CD4-positive, alpha-beta memory T cell (primary cell): ENCODE measurements at regions not wholly inside any gene's neighbourhood (a gene's known extent, or its start where the extent isn't known, plus 50 kb on each side); places are given as distances from the start of the nearest gene placed in this dataset.

ENCODE experiments used
- CTCF ChIA-PET: fragments of 350-600 bp; sonication (Branson Sonifier 250); formaldehyde crosslinking; loops from one replicate; lab custom pipeline; 2021; ENCODE audit warnings: inconsistent platforms; ENCODE audit not compliant: partially characterized antibody; lab: Charles Lee
- POLR2A ChIA-PET: fragments of 350-600 bp; sonication (Branson Sonifier 250); formaldehyde crosslinking; loops from one replicate; lab custom pipeline; 2021; ENCODE audit not compliant: partially characterized antibody; lab: Charles Lee
- DNase-seq, 5 donors: peaks; one replicate each; pipeline versions ENCODE4 v3.0.0 to v3.0.0-alpha.2; 2020 to 2022; ENCODE audit warnings: mixed read lengths in 1 of 5
- H3K27ac ChIP-seq: one replicate; pipeline ENCODE4 v1.7.0; 2013; ENCODE audit warnings: low read depth, low read length
- H3K27me3 ChIP-seq: 2 replicates; pipeline ENCODE4 v1.7.0; 2013; ENCODE audit warnings: mild to moderate bottlenecking, low read length, moderate library complexity; ENCODE audit not compliant: insufficient read depth
- H3K36me3 ChIP-seq: 2 replicates; pipeline ENCODE4 v1.7.0; 2013; ENCODE audit warnings: mild to moderate bottlenecking, low read length, moderate library complexity; ENCODE audit not compliant: insufficient read depth
- H3K4me1 ChIP-seq: 2 replicates; pipeline ENCODE4 v1.7.0; 2013; ENCODE audit warnings: mild to moderate bottlenecking, low read length, moderate library complexity; ENCODE audit not compliant: insufficient read depth
- H3K4me3 ChIP-seq, 2 donors: one replicate each; pipeline ENCODE4 v1.7.0; 2013; ENCODE audit warnings: low read length in 2 of 2, mild to moderate bottlenecking in 1 of 2
- H3K9me3 ChIP-seq, 2 donors: one replicate each; pipeline ENCODE4 v1.7.0; 2013; ENCODE audit warnings: low read length in 2 of 2, control low read depth in 1 of 2; ENCODE audit not compliant: control insufficient read depth in 1 of 2
- H3K27ac Mint-ChIP-seq, 7 donors: one replicate each; pipeline ENCODE4 v1.8.0; 2020 to 2021; ENCODE audit warnings: mixed read lengths in 7 of 7, mild to moderate bottlenecking in 6 of 7, inconsistent platforms in 3 of 7, moderate library complexity in 3 of 7
- H3K27me3 Mint-ChIP-seq, 2 donors: one replicate each; pipeline ENCODE4 v1.8.0; 2020 to 2021; ENCODE audit warnings: mixed read lengths in 2 of 2
- H3K36me3 Mint-ChIP-seq, 2 donors: one replicate each; pipeline ENCODE4 v1.8.0; 2020 to 2021; ENCODE audit warnings: mixed read lengths in 2 of 2, inconsistent platforms in 1 of 2, mild to moderate bottlenecking in 1 of 2
- H3K4me1 Mint-ChIP-seq, 4 donors: one replicate each; pipeline ENCODE4 v1.8.0; 2020 to 2021; ENCODE audit warnings: mixed read lengths in 4 of 4, mild to moderate bottlenecking in 1 of 4
- H3K4me3 Mint-ChIP-seq, 8 donors: one replicate each; pipeline ENCODE4 v1.8.0; 2020 to 2021; ENCODE audit warnings: mixed read lengths in 8 of 8, mild to moderate bottlenecking in 7 of 8, moderate library complexity in 6 of 8, inconsistent platforms in 3 of 8
- H3K9me3 Mint-ChIP-seq, 8 donors: one replicate each; pipeline ENCODE4 v1.8.0; 2020 to 2021; ENCODE audit warnings: mixed read lengths in 8 of 8, mild to moderate bottlenecking in 5 of 8, inconsistent platforms in 3 of 8, moderate library complexity in 1 of 8
- intact Hi-C: fragments of 100-400 bp; cut with micrococcal nuclease; formaldehyde crosslinking; loops from one replicate; pipeline ENCODE4 v1.15.1; 2023

DNA sequence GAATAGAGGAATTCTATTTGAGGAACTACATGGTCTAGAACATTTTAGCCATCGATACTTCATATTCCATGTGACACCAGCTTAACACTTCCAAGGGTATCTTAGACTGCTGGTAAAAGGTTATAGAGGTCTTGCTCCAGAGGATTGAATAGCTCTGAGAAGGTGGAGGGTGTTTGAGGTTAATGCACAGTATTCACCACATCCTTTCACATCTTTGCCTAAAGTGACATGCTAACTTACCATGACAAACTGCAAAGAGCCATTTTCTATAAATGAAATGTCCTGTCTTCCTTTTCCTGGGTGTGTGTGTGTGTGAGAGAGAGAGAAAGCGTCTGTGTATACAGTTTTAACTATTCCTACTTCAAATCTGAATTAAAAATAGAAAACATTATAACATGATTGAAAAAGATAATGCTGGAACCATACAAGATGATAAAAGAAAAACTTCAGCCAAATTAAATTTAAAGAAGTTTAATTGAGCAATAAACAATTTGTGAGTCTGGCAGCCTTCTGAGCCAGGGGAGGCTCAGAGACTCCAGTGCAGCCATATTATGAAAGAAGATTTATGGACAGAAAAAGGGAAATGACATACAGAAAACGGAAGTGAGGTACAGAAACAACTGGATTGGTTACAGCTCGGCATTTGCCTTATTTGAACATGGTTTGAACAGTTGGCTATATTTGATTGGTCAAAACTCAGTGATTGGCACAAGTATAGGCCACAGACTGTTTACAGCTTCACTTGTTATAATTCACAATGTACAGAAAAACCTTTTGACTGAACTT, 320.9 kb upstream of the CCDC179 start:
- Histone ChIP-seq H3K36me3 (no peaks in the 10 kb centered on the region), H3K4me1 (no peaks in the 10 kb centered on the region), H3K27me3 (no peaks in the 10 kb centered on the region), H3K4me3 (no peak overlapping the region), H3K9me3 (no peaks in the 10 kb centered on the region), H3K27ac (no peak overlapping the region)
- H3K4me1 Mint-ChIP-seq: no peaks in the 10 kb centered on the region
- peaks cover 3 to 9% (median 4%) of the 10 kb centered on the region in 8 donors for H3K9me3 Mint-ChIP-seq
- DNase-seq: no peak
- no peak overlapping the region for H3K4me3 Mint-ChIP-seq
- no peaks in the 10 kb centered on the region for H3K27me3 Mint-ChIP-seq
- ChIA-PET POLR2A (no interaction called here), CTCF (no interaction called here)
- intact Hi-C loops: no loop called here
- no peak overlapping the region for H3K27ac Mint-ChIP-seq
- H3K36me3 Mint-ChIP-seq: peaks cover 0 to 1% of the 10 kb centered on the region in 2 donors

DNA sequence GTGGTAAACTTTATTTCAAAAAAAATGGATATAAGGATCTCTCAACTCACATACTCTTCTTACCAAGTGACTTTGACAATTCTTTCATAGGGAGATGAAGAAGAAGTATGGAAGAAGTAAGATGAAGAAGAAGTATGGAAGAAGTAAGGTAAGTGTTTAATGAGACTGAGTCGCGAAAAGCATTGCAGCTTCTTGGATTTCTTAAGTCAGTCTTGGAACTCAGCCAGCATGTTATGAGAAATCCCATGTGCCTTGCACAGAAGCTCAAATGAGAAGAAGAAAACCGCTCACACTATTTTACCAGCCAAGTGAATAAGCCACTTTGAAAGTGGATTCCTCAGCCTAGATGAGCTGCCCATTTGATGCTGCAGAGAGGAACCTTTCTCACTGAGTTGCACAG, 332.0 kb upstream of the CCDC179 start:
- no peaks in the 10 kb centered on the region for H3K27me3 Mint-ChIP-seq
- CTCF ChIA-PET: no interaction called here

DNA sequence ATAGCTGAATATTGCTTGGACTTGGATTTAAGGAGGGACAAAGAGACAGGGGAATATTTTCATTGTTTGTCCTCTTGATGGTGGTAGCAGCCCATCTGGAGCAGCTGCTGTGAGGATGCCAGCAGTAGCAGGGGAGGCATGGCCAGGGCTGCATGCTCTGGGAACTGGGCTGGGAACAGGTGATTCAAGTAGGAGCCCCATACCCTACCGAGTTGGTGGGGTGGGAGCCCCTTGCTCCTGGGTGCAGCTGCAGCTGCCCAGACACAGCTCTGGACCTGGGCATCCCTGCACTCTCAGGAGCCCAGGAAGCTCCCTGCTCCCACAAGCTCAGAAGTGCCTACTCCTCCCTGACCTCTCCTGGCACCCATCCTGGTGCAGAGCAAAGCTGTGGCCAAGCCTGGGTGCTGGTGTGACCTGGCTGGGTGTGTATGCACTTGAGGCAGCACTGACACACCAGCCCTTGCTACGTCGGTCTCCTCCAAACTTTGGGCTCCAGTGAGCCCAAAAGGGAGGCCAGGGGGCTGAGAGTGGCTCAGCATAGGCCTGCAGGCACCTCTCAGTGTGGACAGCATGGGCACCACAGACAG, 341.8 kb upstream of the CCDC179 start:
- no peaks in the 10 kb centered on the region for H3K27me3 ChIP-seq
- H3K4me3 ChIP-seq: no peak overlapping the region
- no peak overlapping the region for H3K4me3 Mint-ChIP-seq
- H3K4me1 ChIP-seq: no peaks in the 10 kb centered on the region
- intact Hi-C loops: no loop called here
- peaks cover 0 to 2% of the 10 kb centered on the region in 2 donors for H3K36me3 Mint-ChIP-seq
- no peak overlapping the region for H3K27ac Mint-ChIP-seq
- H3K36me3 ChIP-seq: no peaks in the 10 kb centered on the region
- no peaks in the 10 kb centered on the region for H3K27me3 Mint-ChIP-seq
- ChIA-PET POLR2A (no interaction called here), CTCF (no interaction called here)
- H3K9me3 Mint-ChIP-seq: peaks cover 0 to 22% (median 12%) of the 10 kb centered on the region in 8 donors
- peak in 1 of 5 donors; percentile 24 for DNase-seq
- peaks cover 0 to 3% of the 10 kb centered on the region in 2 donors for H3K9me3 ChIP-seq
- H3K4me1 Mint-ChIP-seq: no peaks in the 10 kb centered on the region
- no peak overlapping the region for H3K27ac ChIP-seq

More for the DNA sequence above, 332.0 kb upstream of the CCDC179 start:
- no peak for DNase-seq
- Histone ChIP-seq H3K9me3 (no peaks in the 10 kb centered on the region), H3K27me3 (no peaks in the 10 kb centered on the region), H3K36me3 (no peaks in the 10 kb centered on the region), H3K27ac (no peak overlapping the region), H3K4me3 (no peak overlapping the region), H3K4me1 (no peaks in the 10 kb centered on the region)
- Mint-ChIP-seq H3K36me3 (no peaks in the 10 kb centered on the region), H3K4me3 (no peak overlapping the region), H3K9me3 (peaks cover 0 to 9% (median 0%) of the 10 kb centered on the region in 8 donors), H3K27ac (no peak overlapping the region), H3K4me1 (no peaks in the 10 kb centered on the region)
- POLR2A ChIA-PET: no interaction called here
- intact Hi-C loops: no loop called here

DNA sequence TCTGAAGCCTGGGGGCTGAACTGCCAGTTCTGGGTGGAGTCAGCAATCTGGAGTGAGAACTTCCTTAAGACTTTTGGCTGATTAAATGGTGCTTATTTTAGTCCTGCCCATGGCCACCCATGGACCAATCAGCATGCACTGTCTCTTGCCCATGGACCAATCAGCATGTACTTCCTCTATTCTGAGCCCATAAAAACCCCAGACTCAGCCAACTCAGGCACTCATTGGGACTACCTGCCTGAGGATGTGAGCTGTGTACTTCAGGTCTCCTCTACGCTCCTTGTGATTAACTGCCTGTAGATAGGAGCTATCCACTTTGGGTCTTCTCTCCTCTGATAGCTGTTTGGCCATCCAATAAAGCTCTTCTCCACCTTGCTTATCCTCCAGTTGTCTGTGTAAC, 342.3 kb upstream of the CCDC179 start:
- no peak overlapping the region for H3K4me3 Mint-ChIP-seq
- H3K4me1 Mint-ChIP-seq: no peaks in the 10 kb centered on the region
- Histone ChIP-seq H3K9me3 (peaks cover 0 to 3% of the 10 kb centered on the region in 2 donors), H3K4me3 (no peak overlapping the region), H3K36me3 (no peaks in the 10 kb centered on the region), H3K27me3 (no peaks in the 10 kb centered on the region), H3K4me1 (no peaks in the 10 kb centered on the region), H3K27ac (no peak overlapping the region)
- peaks cover 0 to 2% of the 10 kb centered on the region in 2 donors for H3K36me3 Mint-ChIP-seq
- peak in 1 of 5 donors; percentile 16 for DNase-seq
- H3K9me3 Mint-ChIP-seq: peaks cover 0 to 20% (median 12%) of the 10 kb centered on the region in 8 donors
- H3K27me3 Mint-ChIP-seq: no peaks in the 10 kb centered on the region
- intact Hi-C loops: no loop called here
- POLR2A ChIA-PET: no interaction called here
- CTCF ChIA-PET: no interaction called here
- H3K27ac Mint-ChIP-seq: no peak overlapping the region

DNA sequence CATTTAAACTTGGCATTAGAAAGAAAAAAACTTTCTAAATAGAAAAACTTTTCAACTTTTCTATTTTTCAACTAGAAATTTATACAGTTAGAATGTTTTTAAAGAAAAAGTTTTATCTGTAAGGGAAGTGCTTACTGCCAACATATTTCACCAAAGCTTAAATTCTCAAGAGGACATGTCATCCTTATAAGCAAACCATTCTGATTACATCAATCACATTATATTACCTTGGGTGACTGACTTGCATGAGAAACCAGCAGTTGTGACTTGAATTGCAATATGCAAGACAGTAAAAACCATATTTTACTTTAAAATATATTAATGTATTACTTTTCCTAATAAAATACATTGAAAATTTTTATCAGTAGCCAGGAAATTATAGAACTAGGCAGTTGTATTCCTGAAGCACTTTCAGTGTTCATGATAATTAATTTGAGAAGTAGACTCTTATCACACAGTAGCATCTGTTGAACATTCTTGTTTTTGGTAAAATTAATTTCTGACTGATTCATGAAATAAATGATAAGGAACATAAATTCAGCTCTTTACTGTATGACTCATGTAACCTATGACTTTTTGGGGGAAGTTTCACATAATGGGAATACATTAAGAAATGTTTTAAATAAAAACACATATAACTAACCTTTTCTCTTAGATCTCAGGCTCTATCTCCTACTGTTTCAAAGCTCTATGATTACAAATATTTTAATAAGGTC, 345.0 kb upstream of the CCDC179 start:
- Histone ChIP-seq H3K27ac (no peak overlapping the region), H3K27me3 (no peaks in the 10 kb centered on the region), H3K4me3 (no peak overlapping the region), H3K36me3 (no peaks in the 10 kb centered on the region), H3K9me3 (peaks cover 0 to 3% of the 10 kb centered on the region in 2 donors), H3K4me1 (no peaks in the 10 kb centered on the region)
- H3K4me1 Mint-ChIP-seq: no peaks in the 10 kb centered on the region
- no peaks in the 10 kb centered on the region for H3K36me3 Mint-ChIP-seq
- H3K27ac Mint-ChIP-seq: no peak overlapping the region
- peaks cover 0 to 21% (median 8%) of the 10 kb centered on the region in 8 donors for H3K9me3 Mint-ChIP-seq
- ChIA-PET CTCF (no interaction called here), POLR2A (no interaction called here)
- no peak overlapping the region for H3K4me3 Mint-ChIP-seq
- DNase-seq: no peak
- no peaks in the 10 kb centered on the region for H3K27me3 Mint-ChIP-seq
- intact Hi-C loops: no loop called here

DNA sequence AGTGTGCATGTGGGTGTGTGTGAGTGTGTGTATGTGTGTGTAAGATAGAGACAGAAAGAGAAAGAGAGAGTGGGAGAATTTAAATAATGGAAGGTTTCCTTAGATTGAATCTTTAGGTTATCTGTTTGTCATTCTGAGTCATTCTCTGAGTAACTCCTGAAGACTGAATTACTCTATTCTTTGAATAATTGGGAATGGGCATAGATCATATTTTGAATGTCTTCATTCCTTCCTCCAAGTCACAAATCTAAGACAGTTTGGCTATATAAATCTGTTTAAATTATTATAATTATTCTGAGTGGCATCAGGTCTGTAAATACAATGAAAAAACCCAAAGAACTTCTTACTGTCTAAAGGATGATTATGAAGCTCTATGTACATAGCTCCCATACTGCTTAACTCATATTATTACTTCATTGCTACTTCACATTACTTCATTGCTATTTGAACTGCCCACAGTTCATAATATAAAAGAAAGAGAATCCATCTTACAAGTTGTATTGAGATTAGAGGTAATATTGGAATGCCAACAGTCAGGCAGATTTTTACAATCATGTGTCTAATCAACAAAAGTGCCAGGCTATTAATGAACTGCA, 346.6 kb upstream of the CCDC179 start:
- Mint-ChIP-seq H3K4me1 (no peaks in the 10 kb centered on the region), H3K27ac (no peak overlapping the region), H3K36me3 (no peaks in the 10 kb centered on the region), H3K9me3 (peaks cover 0 to 22% (median 5%) of the 10 kb centered on the region in 8 donors), H3K27me3 (no peaks in the 10 kb centered on the region), H3K4me3 (no peak overlapping the region)
- H3K27ac ChIP-seq: no peak overlapping the region
- POLR2A ChIA-PET: interaction anchor here (0.6 kb wide), 1 partner anchor 27 kb away, joined by 3 read pairs; no protein-coding TSS in a partner anchor
- H3K36me3 ChIP-seq: no peaks in the 10 kb centered on the region
- no peak for DNase-seq
- intact Hi-C loops: no loop called here
- H3K9me3 ChIP-seq: peaks cover 0 to 3% of the 10 kb centered on the region in 2 donors
- H3K4me3 ChIP-seq: no peak overlapping the region
- H3K4me1 ChIP-seq: no peaks in the 10 kb centered on the region
- H3K27me3 ChIP-seq: no peaks in the 10 kb centered on the region
- CTCF ChIA-PET: no interaction called here

DNA sequence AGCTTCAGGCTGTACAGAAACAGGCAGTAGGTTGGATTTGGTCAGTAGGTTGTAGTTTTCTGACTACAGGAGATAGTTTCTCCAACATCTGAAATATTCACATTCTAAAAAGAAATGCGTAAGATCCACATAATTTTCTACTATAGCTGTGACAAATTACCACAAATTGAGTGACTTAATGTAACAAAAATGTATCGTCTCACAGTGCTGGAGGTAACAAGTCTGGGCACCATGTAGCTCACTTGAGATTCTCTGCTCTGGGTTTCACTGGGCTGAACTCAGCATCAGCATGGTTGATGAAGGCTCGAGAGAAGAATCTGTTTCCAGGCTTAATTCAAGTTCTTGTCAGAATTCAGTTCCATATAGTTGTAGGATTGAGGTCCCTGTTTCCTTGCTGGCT, 350.9 kb upstream of the CCDC179 start:
- H3K36me3 Mint-ChIP-seq: no peaks in the 10 kb centered on the region
- no peak for DNase-seq
- Histone ChIP-seq H3K4me1 (no peaks in the 10 kb centered on the region), H3K36me3 (no peaks in the 10 kb centered on the region), H3K4me3 (no peak overlapping the region), H3K9me3 (no peaks in the 10 kb centered on the region), H3K27me3 (no peaks in the 10 kb centered on the region), H3K27ac (no peak overlapping the region)
- POLR2A ChIA-PET: no interaction called here
- CTCF ChIA-PET: no interaction called here
- H3K4me3 Mint-ChIP-seq: no peak overlapping the region
- no peaks in the 10 kb centered on the region for H3K27me3 Mint-ChIP-seq
- intact Hi-C loops: no loop called here
- H3K27ac Mint-ChIP-seq: no peak overlapping the region
- H3K4me1 Mint-ChIP-seq: no peaks in the 10 kb centered on the region
- peaks cover 2 to 23% (median 8%) of the 10 kb centered on the region in 8 donors for H3K9me3 Mint-ChIP-seq
